NCI-H2171 treated with DMSO at 0.1 percent for 48 hours (cell line): ENCODE measurements at regions not wholly inside any gene's neighbourhood (a gene's known extent, or its start where the extent isn't known, plus 50 kb on each side); places are given as distances from the start of the nearest gene placed in this dataset.
A peak's percentile ranks its signal among the peaks of the same experiment; 100 is the strongest.

ENCODE experiments used
- DNase-seq: peaks from one replicate; lab custom pipeline; 2025; lab: John Stamatoyannopoulos, UW

DNA sequence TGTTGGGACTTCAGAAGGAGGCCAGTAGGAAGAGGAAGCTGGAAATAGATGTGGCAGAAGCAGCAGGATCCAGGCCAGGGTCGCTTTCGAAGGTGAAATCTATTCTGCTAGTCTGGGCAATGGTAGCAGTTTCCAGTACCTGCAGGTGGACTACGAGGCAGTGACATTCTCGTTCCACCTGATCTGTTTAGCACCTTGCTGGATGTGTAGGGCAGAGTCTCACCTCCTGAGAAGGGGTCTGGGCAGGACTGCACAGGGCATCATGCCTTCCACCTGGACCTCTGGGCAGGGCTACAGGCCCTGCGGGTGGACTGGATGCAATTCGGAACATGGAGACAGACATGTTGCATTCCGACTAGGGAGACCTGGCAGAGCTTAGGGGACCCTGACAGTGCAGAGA, 254.8 kb upstream of the ZNF32 start:
- DNase-seq = no peak

DNA sequence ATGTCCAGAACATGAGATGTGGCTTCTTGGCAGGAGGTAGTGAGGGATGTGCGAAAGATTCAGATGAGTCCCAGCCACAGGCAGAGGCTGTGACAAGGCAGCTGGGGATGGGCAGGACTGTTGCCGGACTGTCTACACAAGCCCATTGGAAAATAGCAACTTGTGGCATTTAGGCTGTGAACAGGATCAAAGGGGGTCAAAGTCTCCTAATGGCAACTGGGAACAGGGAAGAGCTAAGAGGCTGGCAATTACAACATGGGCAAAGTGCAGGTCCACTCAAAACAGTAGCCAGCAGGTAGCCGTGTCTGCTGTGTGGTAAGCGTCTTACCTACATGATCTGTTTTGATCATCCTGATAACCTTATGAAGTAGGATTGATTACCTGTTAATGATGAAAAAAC, 254.2 kb upstream of the ZNF32 start:
- DNase-seq = no peak

DNA sequence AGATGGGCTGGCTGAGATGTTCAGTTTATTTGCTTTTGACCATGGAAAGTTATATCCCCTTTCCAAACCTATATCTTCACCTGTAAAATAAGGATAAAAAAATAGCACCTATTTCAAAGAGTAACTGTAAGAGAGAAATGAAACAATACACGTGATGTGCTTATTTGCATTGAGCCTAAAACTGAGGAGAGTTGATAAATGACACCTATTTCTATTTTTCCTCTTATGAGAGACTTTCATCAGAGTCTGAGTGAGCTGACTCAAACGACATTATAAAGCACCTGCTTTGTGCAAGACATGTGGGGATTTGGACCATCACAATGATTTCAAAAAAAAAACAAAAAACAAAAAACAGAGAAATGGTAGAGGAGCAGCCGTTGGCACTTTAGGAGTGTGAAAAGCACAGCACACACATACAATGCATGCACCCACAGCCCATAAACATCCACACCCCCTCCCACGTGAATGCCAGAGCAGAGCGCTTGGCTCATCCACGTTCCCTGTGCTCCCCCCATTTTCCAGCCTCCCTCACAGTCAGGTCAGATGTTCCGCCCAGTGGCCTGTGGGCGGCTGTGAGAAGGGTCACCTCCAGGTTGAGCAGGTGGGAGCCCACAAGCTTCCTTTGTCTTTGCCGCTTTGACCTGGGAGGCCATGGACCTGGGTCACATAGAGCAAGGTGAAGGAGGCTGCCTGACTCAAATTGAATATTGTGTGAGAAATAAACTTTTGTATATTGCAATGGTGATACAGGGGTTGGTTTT, 253.2 kb upstream of the ZNF32 start:
- no peak for DNase-seq

- no peak for DNase-seq
Observed at GRCh38 chr10:43901302-43901701, 252.6 kb upstream of the ZNF32 start.

- DNase-seq = no peak
Observed at GRCh38 chr10:43900571-43900970, 251.9 kb upstream of the ZNF32 start.

- no peak for DNase-seq
Observed at GRCh38 chr10:43899224-43899959, 250.7 kb upstream of the ZNF32 start.

DNA sequence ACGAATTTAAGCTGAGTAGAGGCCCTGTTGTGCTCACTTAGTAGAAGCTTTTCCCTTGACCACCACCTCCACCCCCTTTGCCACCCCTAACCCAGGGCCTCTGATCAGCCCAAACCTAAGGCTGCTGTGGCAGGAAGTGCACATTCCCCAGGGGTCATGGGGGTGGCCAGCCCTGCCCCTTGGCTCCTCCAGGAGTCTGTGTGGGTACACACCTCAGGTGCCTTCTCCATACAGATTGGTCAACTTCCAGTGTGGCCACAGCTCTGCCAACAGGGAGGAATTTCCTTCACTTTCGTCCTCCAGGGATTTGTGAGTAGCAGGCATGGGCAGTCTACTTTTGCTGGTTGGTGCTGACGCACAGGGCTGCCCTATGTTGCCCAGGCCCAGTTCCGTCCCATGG, 249.9 kb upstream of the ZNF32 start:
- no peak for DNase-seq

- no peak for DNase-seq
Observed at GRCh38 chr10:43897765-43898419, 249.2 kb upstream of the ZNF32 start.

DNA sequence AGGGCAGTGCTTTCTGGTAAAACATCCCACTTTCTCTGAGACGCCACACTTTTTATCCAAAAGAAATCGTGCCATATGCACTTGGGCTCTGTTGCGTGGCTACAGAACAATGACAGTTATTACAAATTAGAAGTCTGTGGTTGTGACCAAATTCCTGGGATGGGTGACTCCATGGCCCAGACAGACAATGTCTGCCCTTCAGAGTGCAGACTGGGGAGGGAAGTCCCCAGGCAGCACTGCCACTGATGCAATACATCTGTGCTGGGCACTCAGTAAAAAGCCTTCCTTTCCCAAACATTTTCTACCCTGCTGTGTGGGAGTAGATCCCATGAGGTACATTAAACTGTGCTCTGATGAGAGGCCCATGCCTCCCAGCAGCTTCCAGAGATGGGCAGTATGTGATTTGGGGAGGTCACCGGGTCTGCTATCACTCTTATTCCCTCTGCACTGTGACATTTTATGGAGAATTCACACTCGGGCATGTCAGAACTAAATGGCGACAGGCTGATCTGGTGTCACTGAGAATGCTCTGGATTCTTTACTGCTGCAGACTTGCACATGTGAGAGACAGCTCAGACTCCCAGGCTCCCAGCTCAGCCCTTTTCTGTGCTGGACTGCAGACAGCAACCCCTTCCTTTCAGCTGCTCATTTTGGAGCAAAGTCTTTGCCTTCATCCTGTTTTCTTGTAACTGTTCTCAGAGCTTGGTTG, 243.5 kb upstream of the ZNF32 start:
- DNase-seq = no peak

DNA sequence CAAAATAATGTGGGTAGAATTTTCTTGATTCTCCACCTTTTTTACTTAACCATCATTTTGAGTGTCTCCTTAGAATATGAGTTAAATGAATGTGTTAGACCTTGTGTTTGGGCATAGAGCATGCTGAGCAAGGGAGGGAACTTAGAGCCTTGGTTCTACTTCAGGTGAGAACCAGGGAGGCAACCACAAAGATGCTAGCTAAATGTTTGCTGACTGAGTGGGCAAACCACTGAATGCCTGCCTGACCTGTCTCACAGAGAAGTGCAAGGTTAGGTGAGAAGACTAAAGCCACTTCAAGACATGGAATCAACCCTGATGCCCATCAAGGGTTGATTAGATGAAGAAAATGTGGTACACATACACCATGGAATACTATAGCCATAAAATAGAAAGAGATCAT, 242.6 kb upstream of the ZNF32 start:
- DNase-seq = no peak

GRCh38 chr10:43890124-43890523, 241.4 kb upstream of the ZNF32 start:
- DNase-seq = no peak

DNA sequence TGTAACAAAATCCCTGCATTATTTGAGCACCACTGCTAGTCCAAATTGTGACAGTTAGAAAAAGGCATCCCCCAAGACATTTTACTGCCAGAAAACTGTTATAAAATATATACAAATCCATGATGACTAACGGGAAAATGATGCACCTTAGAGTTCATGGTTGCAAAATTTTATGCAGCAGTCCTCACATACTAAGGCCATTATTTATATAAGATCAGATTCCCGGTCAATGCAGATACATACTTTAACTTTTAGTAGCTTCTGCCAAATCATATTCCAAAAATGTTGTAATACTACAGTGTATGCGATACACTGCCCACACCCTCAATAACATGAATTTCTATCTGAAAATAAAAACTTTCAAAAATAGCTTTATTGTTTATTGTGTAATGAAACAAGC, 239.9 kb upstream of the ZNF32 start:
- DNase-seq = no peak

- DNase-seq = no peak
Observed at GRCh38 chr10:43885842-43886241, 237.2 kb upstream of the ZNF32 start.

DNA sequence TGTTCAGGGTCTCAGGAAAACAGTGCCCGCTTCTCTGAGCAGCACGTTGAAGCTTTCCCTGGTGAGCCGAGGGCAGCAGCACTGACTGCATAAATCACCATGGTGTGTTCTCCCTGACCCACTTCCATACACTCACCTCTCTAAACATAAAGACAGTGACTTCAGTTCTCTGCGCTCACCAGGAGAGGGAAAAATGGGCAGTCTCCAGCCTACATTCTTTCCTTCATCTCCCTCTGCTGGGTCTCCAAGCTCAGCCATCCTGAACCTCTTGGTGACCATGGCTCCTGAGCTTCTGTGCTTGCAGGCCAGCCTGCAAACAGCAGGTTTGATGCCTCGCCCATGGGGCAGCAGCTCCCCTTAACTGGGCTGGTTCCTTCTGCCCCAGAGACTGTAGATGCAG, 236.6 kb upstream of the ZNF32 start:
- no peak for DNase-seq

GRCh38 chr10:43884501-43885105, 235.9 kb upstream of the ZNF32 start:
- DNase-seq = peak; percentile 30

DNA sequence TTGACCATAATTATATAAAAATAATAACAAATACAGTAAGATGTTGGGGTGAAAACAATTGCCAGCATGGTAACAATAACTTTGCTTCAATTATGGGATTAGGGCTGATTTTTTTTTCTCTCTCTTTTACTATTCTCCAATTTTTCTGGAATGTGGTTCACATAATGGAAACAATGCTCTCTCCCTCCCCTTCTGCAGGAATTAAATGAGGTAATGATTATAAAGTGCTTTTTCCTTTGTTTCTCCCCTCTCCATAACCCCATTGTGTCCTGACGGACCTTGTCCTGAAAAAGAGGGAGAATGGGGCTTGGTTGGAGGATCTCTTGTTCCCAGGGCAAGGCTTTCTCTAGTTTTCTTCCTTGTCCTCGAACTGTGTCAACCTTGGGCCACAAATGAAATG, 234.0 kb upstream of the ZNF32 start:
- no peak for DNase-seq

GRCh38 chr10:43881657-43882056, 233.0 kb upstream of the ZNF32 start:
- DNase-seq = no peak

DNA sequence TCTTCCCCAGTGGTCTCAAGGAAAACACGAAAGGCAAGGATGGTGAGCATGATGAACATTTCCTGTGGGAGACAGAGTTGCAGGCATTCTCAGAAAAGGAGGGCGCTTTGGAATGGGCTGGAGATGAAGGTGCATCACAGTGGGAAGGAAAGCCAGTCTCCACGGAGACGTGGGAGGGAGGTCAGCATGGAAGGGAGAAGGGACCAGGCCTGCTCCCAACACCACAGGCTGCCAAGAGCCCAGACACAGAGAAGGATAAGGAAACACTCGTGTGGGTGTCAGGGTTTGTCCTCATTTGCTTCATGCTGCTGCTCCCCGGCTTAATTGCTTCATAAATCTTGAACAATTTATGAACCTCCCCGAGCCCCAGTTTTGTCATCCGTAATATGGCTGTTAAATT, 231.5 kb upstream of the ZNF32 start:
- no peak for DNase-seq

DNA sequence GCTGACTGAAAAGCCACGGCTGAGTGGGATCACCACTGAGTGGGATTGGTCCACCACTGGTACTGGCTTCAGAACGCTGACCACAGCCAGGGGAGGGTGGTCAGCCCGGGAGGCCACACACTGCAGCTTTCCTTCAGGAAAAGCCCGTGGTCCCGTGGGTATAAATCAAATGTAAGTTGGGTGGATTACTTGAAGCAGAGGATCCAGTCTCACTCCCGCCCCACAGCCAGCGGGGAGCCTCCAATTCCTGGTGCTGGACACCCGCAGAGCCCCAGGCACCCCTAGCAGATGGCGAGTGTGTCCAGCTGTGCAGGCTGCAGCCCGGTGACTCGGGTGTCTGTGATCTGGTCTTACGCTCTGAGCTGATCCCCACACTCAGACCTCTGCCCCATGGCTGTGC, 231.1 kb upstream of the ZNF32 start:
- DNase-seq = no peak

- no peak for DNase-seq
Observed at GRCh38 chr10:43879162-43879561, 230.5 kb upstream of the ZNF32 start.

GRCh38 chr10:43878386-43878785, 229.7 kb upstream of the ZNF32 start:
- DNase-seq = no peak

- DNase-seq = no peak
Observed at GRCh38 chr10:43876976-43877375, 228.3 kb upstream of the ZNF32 start.
